WTC11 (cell line): ENCODE measurements at regions not wholly inside any gene's neighbourhood (a gene's known extent, or its start where the extent isn't known, plus 50 kb on each side); places are given as distances from the start of the nearest gene placed in this dataset.

Experiments used
- ATAC-seq: fragments of 200-7000 bp; cut with Tn5 transposase; 2 replicates; pipeline ENCODE4 v1.10.0; 2021; ENCODE audit warnings: mild to moderate bottlenecking, moderate library complexity
- CTCF ChIA-PET: fragments of 300-600 bp; sonication (Branson Sonifier 250); formaldehyde crosslinking; loops from one replicate; lab custom pipeline; 2021; ENCODE audit warnings: antibody characterized with exemption; lab: Charles Lee
- POLR2A ChIA-PET: fragments of 350-600 bp; sonication (Branson Sonifier 250); formaldehyde crosslinking; loops from one replicate; lab custom pipeline; 2021; ENCODE audit warnings: antibody characterized with exemption; lab: Charles Lee
- DNase-seq: peaks from one replicate; pipeline ENCODE4 v3.0.0; 2021; ENCODE audit warnings: low spot score
- H3K27ac Mint-ChIP-seq: 2 replicates; pipeline ENCODE4 v1.8.0; 2021; ENCODE audit warnings: mixed read lengths
- H3K27me3 Mint-ChIP-seq: 2 replicates; pipeline ENCODE4 v1.8.0; 2021; ENCODE audit warnings: low read depth, mild to moderate bottlenecking, moderate library complexity, mixed read lengths
- H3K36me3 Mint-ChIP-seq: 2 replicates; pipeline ENCODE4 v1.8.0; 2021; ENCODE audit warnings: mixed read lengths
- H3K4me1 Mint-ChIP-seq: 2 replicates; pipeline ENCODE4 v1.8.0; 2022; ENCODE audit warnings: mixed read lengths
- H3K4me3 Mint-ChIP-seq: 2 replicates; pipeline ENCODE4 v1.8.0; 2021; ENCODE audit warnings: mild to moderate bottlenecking, moderate library complexity, mixed read lengths
- H3K9me3 Mint-ChIP-seq: 2 replicates; pipeline ENCODE4 v1.8.0; 2021; ENCODE audit warnings: mixed read lengths
- CREB1 ChIP-seq: sonication (generic); formaldehyde crosslinking; IDR thresholded peaks from 2 replicates; pipeline ENCODE4 v1.8.0; 2023; ENCODE audit warnings: mild to moderate bottlenecking, missing genetic modification reagents
- CREM ChIP-seq: sonication (generic); formaldehyde crosslinking; IDR thresholded peaks from 2 replicates; pipeline ENCODE4 v1.8.1; 2022; ENCODE audit warnings: mild to moderate bottlenecking, missing genetic modification reagents, moderate library complexity
- FOXJ3 ChIP-seq: sonication (generic); formaldehyde crosslinking; IDR thresholded peaks from 2 replicates; pipeline ENCODE4 v1.9.0; 2021; ENCODE audit warnings: missing genetic modification reagents, mild to moderate bottlenecking, borderline replicate concordance
- HMGA2 ChIP-seq: fragments of 250-450 bp; sonication (Bioruptor Pico); IDR thresholded peaks from 2 replicates; pipeline ENCODE4 v1.4.0; 2021; ENCODE audit warnings: mild to moderate bottlenecking, moderate library complexity
- KAT7 ChIP-seq: sonication (generic); formaldehyde crosslinking; IDR thresholded peaks from 2 replicates; pipeline ENCODE4 v1.8.1; 2023; ENCODE audit warnings: missing genetic modification reagents, mild to moderate bottlenecking, borderline replicate concordance
- MXD4 ChIP-seq: fragments of 250-450 bp; sonication (Bioruptor Pico); IDR thresholded peaks from 2 replicates; pipeline ENCODE4 v1.8.0; 2021; ENCODE audit warnings: mild to moderate bottlenecking, moderate library complexity, borderline replicate concordance
- MYBL2 ChIP-seq: sonication (generic); formaldehyde crosslinking; IDR thresholded peaks from 2 replicates; pipeline ENCODE4 v1.8.1; 2023; ENCODE audit warnings: mild to moderate bottlenecking, moderate library complexity, missing genetic modification reagents
- NR1H2 ChIP-seq: sonication (generic); formaldehyde crosslinking; IDR thresholded peaks from 2 replicates; pipeline ENCODE4 v1.9.0; 2021; ENCODE audit warnings: mild to moderate bottlenecking, moderate library complexity, missing genetic modification reagents
- RELA ChIP-seq: sonication (generic); formaldehyde crosslinking; IDR thresholded peaks from 2 replicates; pipeline ENCODE4 v1.8.1; 2022; ENCODE audit warnings: missing genetic modification reagents, mild to moderate bottlenecking, borderline replicate concordance
- TEAD4 ChIP-seq: sonication (generic); formaldehyde crosslinking; IDR thresholded peaks from 2 replicates; pipeline ENCODE4 v1.8.0; 2022; ENCODE audit warnings: mild to moderate bottlenecking, missing genetic modification reagents
- ZBTB21 ChIP-seq: sonication (generic); formaldehyde crosslinking; IDR thresholded peaks from 2 replicates; pipeline ENCODE4 v1.8.1; 2023; ENCODE audit warnings: mild to moderate bottlenecking, missing genetic modification reagents, borderline replicate concordance
- ZNF138 ChIP-seq: sonication (generic); formaldehyde crosslinking; conservative IDR thresholded peaks from 2 replicates; pipeline ENCODE4 v1.8.1; 2022; ENCODE audit warnings: mild to moderate bottlenecking, moderate library complexity, missing genetic modification reagents
- ZNF416 ChIP-seq: fragments of 250-450 bp; sonication (Bioruptor Pico); IDR thresholded peaks from 2 replicates; pipeline ENCODE4 v1.9.0; 2021; ENCODE audit warnings: mild to moderate bottlenecking, inconsistent platforms
- ZNF423 ChIP-seq: fragments of 250-450 bp; sonication (Bioruptor Pico); IDR thresholded peaks from 2 replicates; pipeline ENCODE4 v2.1.2; 2022; ENCODE audit warnings: mild to moderate bottlenecking, moderate library complexity
- TF ChIP-seq, protein P1 (sequence below): sonication (generic); formaldehyde crosslinking; IDR thresholded peaks from 2 replicates; pipeline ENCODE4 v1.8.1; 2023; ENCODE audit warnings: mild to moderate bottlenecking, missing genetic modification reagents
- TF ChIP-seq, protein P2 (sequence below): sonication (generic); formaldehyde crosslinking; IDR thresholded peaks from 2 replicates; pipeline ENCODE4 v1.8.1; 2022; ENCODE audit warnings: low read depth, mild to moderate bottlenecking, moderate library complexity, missing genetic modification reagents, borderline replicate concordance
- TF ChIP-seq, protein P3 (sequence below): fragments of 250-450 bp; sonication (Bioruptor Pico); IDR thresholded peaks from 2 replicates; pipeline ENCODE4 v2.1.2; 2022; ENCODE audit warnings: mild to moderate bottlenecking, moderate library complexity
- TF ChIP-seq, protein P4 (sequence below): sonication (generic); formaldehyde crosslinking; IDR thresholded peaks from 2 replicates; pipeline ENCODE4 v1.8.1; 2022; ENCODE audit warnings: mild to moderate bottlenecking, missing genetic modification reagents, moderate library complexity, borderline replicate concordance
- TF ChIP-seq, protein P5 (sequence below): sonication (generic); formaldehyde crosslinking; IDR thresholded peaks from 2 replicates; pipeline ENCODE4 v1.8.1; 2022; ENCODE audit warnings: mild to moderate bottlenecking, moderate library complexity, missing genetic modification reagents
- TF ChIP-seq, protein P6 (sequence below): sonication (generic); formaldehyde crosslinking; IDR thresholded peaks from 2 replicates; pipeline ENCODE4 v1.8.0; 2022; ENCODE audit warnings: mild to moderate bottlenecking, missing genetic modification reagents

DNA sequence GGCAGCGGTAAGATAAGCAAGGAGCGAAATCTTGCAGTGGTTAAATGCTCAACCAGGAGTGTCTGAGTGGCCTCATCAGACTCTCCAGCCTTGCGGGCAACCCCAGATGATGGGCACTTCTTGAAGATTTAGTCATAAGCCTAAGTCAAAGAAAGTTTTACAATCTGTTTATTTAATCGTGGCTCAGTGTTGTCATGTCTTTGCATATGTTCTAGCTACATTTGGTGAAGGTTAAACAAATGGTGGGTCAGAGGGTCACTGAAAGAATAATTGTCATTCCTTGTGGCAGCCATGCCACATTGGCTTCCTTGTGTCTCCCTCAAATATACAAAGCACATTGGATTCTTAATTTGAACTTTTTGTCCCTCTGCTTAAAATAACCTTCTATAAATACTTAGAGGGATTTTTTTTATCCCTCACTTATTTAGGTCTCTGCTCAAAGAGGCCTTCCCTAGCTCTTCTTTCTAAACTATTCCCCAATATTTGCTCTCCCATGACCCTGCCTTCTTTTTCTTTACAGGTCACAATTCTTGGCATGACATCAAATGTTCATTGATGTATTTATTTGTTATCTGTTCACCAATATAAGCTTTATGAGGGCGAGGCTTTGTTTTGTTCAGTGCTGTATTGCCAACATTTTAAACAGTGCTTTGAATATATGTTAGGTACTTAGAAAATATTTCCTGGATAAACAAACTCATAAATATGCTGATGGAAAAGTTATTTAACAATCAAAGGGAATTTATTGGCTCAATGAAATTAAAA, 68.7 kb downstream of the NEUROD6 start:
- ChIA-PET POLR2A (no interaction called here), CTCF (no interaction called here)
- Mint-ChIP-seq H3K36me3 (no peaks in the 10 kb centered on the region), H3K4me3 (no peak overlapping the region), H3K27ac (no peak overlapping the region), H3K27me3 (no peaks in the 10 kb centered on the region), H3K4me1 (no peaks in the 10 kb centered on the region), H3K9me3 (no peaks in the 10 kb centered on the region)
- TF ChIP-seq MXD4 = no peak
- TF ChIP-seq ZNF423 (CRISPR knock-in tag) = no peak
- TF ChIP-seq, protein P1, sequence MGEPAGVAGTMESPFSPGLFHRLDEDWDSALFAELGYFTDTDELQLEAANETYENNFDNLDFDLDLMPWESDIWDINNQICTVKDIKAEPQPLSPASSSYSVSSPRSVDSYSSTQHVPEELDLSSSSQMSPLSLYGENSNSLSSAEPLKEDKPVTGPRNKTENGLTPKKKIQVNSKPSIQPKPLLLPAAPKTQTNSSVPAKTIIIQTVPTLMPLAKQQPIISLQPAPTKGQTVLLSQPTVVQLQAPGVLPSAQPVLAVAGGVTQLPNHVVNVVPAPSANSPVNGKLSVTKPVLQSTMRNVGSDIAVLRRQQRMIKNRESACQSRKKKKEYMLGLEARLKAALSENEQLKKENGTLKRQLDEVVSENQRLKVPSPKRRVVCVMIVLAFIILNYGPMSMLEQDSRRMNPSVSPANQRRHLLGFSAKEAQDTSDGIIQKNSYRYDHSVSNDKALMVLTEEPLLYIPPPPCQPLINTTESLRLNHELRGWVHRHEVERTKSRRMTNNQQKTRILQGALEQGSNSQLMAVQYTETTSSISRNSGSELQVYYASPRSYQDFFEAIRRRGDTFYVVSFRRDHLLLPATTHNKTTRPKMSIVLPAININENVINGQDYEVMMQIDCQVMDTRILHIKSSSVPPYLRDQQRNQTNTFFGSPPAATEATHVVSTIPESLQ (CRISPR knock-in tag) = no peak
- TF ChIP-seq, protein P2, sequence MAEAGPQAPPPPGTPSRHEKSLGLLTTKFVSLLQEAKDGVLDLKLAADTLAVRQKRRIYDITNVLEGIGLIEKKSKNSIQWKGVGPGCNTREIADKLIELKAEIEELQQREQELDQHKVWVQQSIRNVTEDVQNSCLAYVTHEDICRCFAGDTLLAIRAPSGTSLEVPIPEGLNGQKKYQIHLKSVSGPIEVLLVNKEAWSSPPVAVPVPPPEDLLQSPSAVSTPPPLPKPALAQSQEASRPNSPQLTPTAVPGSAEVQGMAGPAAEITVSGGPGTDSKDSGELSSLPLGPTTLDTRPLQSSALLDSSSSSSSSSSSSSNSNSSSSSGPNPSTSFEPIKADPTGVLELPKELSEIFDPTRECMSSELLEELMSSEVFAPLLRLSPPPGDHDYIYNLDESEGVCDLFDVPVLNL (CRISPR knock-in tag) = no peak
- TF ChIP-seq CREB1 (CRISPR knock-in tag) = no peak
- no peak for TF ChIP-seq HMGA2 (CRISPR knock-in tag)
- TF ChIP-seq NR1H2 = no peak
- TF ChIP-seq, protein P3, sequence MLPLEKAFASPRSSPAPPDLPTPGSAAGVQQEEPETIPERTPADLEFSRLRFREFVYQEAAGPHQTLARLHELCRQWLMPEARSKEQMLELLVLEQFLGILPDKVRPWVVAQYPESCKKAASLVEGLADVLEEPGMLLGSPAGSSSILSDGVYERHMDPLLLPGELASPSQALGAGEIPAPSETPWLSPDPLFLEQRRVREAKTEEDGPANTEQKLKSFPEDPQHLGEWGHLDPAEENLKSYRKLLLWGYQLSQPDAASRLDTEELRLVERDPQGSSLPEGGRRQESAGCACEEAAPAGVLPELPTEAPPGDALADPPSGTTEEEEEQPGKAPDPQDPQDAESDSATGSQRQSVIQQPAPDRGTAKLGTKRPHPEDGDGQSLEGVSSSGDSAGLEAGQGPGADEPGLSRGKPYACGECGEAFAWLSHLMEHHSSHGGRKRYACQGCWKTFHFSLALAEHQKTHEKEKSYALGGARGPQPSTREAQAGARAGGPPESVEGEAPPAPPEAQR (CRISPR knock-in tag) = no peak
- TF ChIP-seq, protein P4, sequence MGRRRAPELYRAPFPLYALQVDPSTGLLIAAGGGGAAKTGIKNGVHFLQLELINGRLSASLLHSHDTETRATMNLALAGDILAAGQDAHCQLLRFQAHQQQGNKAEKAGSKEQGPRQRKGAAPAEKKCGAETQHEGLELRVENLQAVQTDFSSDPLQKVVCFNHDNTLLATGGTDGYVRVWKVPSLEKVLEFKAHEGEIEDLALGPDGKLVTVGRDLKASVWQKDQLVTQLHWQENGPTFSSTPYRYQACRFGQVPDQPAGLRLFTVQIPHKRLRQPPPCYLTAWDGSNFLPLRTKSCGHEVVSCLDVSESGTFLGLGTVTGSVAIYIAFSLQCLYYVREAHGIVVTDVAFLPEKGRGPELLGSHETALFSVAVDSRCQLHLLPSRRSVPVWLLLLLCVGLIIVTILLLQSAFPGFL (CRISPR knock-in tag) = no peak
- no peak for ATAC-seq
- no peak for DNase-seq

DNA sequence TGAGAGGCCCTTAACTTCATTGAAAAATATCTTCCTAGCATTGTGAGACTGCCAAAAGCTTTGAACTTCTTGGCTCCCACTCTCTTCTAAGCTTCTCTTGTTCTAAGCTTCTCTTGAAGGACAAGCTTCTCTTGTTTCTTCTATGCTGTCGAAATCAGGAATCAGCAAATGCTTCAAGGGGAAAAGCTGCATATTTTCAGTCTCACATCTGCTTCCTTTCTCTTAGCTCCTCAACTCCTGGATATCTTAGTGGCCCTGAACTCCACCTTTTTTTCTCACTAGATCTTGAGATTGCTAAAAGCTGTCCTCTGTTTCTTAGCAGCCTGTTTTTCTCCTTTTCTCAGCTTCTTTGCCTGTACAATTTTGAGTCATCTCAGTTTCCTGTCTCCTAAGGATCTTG, 73.0 kb downstream of the NEUROD6 start:
- no peaks in the 10 kb centered on the region for H3K36me3 Mint-ChIP-seq
- no peak overlapping the region for H3K27ac Mint-ChIP-seq
- H3K27me3 Mint-ChIP-seq = no peaks in the 10 kb centered on the region
- ChIA-PET POLR2A (no interaction called here), CTCF (interaction anchor here (0.7 to 1.3 kb wide), 3 partner anchors 75 to 133 kb away, joined by 3 to 4 read pairs (median 4); no protein-coding TSS in a partner anchor)
- ATAC-seq (no peak), DNase-seq (no peak)
- TF ChIP-seq ZNF138 (CRISPR knock-in tag) (no peak), ZBTB21 (CRISPR knock-in tag) (no peak), RELA (CRISPR knock-in tag) (no peak), KAT7 (CRISPR knock-in tag) (no peak), TEAD4 (CRISPR knock-in tag) (no peak), FOXJ3 (CRISPR knock-in tag) (no peak), MYBL2 (CRISPR knock-in tag) (no peak), ZNF416 (no peak), CREM (CRISPR knock-in tag) (no peak)
- TF ChIP-seq, protein P5, sequence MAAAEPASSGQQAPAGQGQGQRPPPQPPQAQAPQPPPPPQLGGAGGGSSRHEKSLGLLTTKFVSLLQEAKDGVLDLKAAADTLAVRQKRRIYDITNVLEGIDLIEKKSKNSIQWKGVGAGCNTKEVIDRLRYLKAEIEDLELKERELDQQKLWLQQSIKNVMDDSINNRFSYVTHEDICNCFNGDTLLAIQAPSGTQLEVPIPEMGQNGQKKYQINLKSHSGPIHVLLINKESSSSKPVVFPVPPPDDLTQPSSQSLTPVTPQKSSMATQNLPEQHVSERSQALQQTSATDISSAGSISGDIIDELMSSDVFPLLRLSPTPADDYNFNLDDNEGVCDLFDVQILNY (CRISPR knock-in tag) = no peak
- TF ChIP-seq, protein P6, sequence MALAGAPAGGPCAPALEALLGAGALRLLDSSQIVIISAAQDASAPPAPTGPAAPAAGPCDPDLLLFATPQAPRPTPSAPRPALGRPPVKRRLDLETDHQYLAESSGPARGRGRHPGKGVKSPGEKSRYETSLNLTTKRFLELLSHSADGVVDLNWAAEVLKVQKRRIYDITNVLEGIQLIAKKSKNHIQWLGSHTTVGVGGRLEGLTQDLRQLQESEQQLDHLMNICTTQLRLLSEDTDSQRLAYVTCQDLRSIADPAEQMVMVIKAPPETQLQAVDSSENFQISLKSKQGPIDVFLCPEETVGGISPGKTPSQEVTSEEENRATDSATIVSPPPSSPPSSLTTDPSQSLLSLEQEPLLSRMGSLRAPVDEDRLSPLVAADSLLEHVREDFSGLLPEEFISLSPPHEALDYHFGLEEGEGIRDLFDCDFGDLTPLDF (CRISPR knock-in tag) = no peak
- no peaks in the 10 kb centered on the region for H3K4me1 Mint-ChIP-seq
- H3K4me3 Mint-ChIP-seq = no peak overlapping the region
- H3K9me3 Mint-ChIP-seq = no peaks in the 10 kb centered on the region
